ENCODE measurements at regions not wholly inside any gene's neighbourhood (a gene's known extent, or its start where the extent isn't known, plus 50 kb on each side); places are given as distances from the start of the nearest gene placed in this dataset.

DNA sequence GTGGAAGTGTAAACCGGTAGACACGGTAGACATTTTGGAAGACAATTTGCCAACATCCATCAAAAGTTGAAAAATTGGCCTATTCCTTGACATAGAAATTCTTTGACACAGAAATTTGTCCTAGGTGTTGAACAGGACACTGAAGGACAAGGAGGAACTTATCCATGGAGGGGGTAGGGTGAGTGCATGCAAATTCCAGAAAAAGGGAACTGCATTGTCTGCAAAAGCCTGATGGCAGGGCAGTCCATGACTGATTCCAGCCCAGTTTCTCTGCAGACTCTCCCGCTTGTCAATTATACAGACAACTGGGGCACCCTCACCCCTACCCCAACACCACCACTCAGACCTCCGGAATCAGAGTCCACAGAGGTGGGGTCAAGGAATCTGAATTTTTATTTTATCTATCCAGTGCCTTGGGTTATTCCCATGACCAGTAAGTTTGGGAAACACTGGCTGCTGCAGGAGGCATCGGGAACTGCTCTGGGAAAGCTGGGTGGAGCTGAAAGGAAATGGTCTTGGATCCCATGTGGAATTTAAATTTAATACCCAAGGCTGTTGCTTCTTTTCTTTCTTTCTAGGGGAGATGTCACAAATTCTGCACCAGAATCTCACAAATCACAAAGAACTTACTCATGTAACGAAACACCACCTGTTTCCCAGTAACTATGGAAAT lies 103.3 kb upstream of the SLC45A1 start:
- TF ChIP-seq, protein P1, sequence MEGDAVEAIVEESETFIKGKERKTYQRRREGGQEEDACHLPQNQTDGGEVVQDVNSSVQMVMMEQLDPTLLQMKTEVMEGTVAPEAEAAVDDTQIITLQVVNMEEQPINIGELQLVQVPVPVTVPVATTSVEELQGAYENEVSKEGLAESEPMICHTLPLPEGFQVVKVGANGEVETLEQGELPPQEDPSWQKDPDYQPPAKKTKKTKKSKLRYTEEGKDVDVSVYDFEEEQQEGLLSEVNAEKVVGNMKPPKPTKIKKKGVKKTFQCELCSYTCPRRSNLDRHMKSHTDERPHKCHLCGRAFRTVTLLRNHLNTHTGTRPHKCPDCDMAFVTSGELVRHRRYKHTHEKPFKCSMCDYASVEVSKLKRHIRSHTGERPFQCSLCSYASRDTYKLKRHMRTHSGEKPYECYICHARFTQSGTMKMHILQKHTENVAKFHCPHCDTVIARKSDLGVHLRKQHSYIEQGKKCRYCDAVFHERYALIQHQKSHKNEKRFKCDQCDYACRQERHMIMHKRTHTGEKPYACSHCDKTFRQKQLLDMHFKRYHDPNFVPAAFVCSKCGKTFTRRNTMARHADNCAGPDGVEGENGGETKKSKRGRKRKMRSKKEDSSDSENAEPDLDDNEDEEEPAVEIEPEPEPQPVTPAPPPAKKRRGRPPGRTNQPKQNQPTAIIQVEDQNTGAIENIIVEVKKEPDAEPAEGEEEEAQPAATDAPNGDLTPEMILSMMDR (IDR thresholded peaks at IDR 0.05; ENCODE audit: low read depth, low read length, poor library complexity, severe bottlenecking) = no peak
- no peak for TF ChIP-seq EZH2phosphoT487 (IDR thresholded peaks at IDR 0.05; ENCODE audit: borderline replicate concordance, low read length)
